H1 (cell line): ENCODE measurements at regions not wholly inside any gene's neighbourhood (a gene's known extent, or its start where the extent isn't known, plus 50 kb on each side); places are given as distances from the start of the nearest gene placed in this dataset.

Source experiments
- CTCF ChIA-PET: fragments of 300-600 bp; sonication (Branson Sonifier 250); formaldehyde crosslinking; loops from one replicate; lab custom pipeline; 2021; ENCODE audit not compliant: partially characterized antibody; lab: Charles Lee
- POLR2A ChIA-PET: fragments of 300-600 bp; sonication (Branson Sonifier 250); formaldehyde crosslinking; loops from one replicate; lab custom pipeline; 2021; ENCODE audit warnings: inconsistent platforms; ENCODE audit not compliant: partially characterized antibody; lab: Charles Lee
- DNase-seq, 2 experiments: peaks; one replicate each; pipeline versions ENCODE4 v3.0.0 to v3.0.0-alpha.2; 2010 to 2022; ENCODE audit warnings: low spot score in 2 of 2, low read depth in 1 of 2, mixed read lengths in 1 of 2
- FAIRE-seq: peaks from 2 replicates; lab custom pipeline; 2011; peaks lifted over from hg19 to GRCh38; lab: Jason Lieb, UNC
- H2AFZ ChIP-seq: 2 replicates; pipeline ENCODE4 v1.8.1; 2012; ENCODE audit warnings: low read length, inconsistent platforms
- H2AK5ac ChIP-seq: 2 replicates; pipeline ENCODE4 v1.6.1; 2013; ENCODE audit warnings: low read depth, low read length
- H2BK120ac ChIP-seq: replicated peaks from 2 replicates; pipeline ENCODE3; 2013; ENCODE audit warnings: low read depth, low read length, inconsistent platforms
- H2BK12ac ChIP-seq: 2 replicates; pipeline ENCODE4 v1.6.1; 2013; ENCODE audit warnings: low read depth, low read length
- H2BK15ac ChIP-seq: 2 replicates; pipeline ENCODE4 v1.6.1; 2013; ENCODE audit warnings: low read length
- H2BK20ac ChIP-seq: 2 replicates; pipeline ENCODE4 v1.6.1; 2013; ENCODE audit warnings: low read length
- H2BK5ac ChIP-seq: 2 replicates; pipeline ENCODE4 v1.6.1; 2013; ENCODE audit warnings: low read depth, low read length
- H3K14ac ChIP-seq: 2 replicates; pipeline ENCODE4 v1.6.1; 2013; ENCODE audit warnings: inconsistent platforms; ENCODE audit not compliant: insufficient read length
- H3K18ac ChIP-seq: 2 replicates; pipeline ENCODE4 v1.6.1; 2013; ENCODE audit warnings: low read length; ENCODE audit errors: extremely low read depth
- H3K23ac ChIP-seq: 2 replicates; pipeline ENCODE4 v1.6.1; 2013; ENCODE audit warnings: inconsistent platforms; ENCODE audit not compliant: insufficient read length
- H3K23me2 ChIP-seq: 2 replicates; pipeline ENCODE4 v1.6.1; 2013; ENCODE audit warnings: low read depth, low read length
- H3K27ac ChIP-seq: 2 replicates; pipeline ENCODE4 v1.6.1; 2011; ENCODE audit warnings: low read depth, low read length, inconsistent platforms
- H3K27me3 ChIP-seq, 4 experiments: replicated peaks in 1 of 4; 1 replicate in 1 of 4; 2 replicates in 3 of 4; pipeline versions ENCODE4 v1.6.1 to v1.8.1; 2011 to 2013; ENCODE audit warnings: low read length in 3 of 4, mild to moderate bottlenecking in 3 of 4, inconsistent platforms in 2 of 4, mixed read lengths in 2 of 4, moderate library complexity in 1 of 4; ENCODE audit not compliant: control insufficient read depth in 3 of 4, insufficient read depth in 3 of 4; ENCODE audit errors: extremely low read depth in 1 of 4
- H3K36me3 ChIP-seq, 4 experiments: 2 replicates each; pipeline versions ENCODE4 v1.6.1 to v1.8.1; 2011 to 2013; ENCODE audit warnings: mild to moderate bottlenecking in 4 of 4, low read length in 3 of 4, moderate library complexity in 2 of 4, control low read depth in 1 of 4, inconsistent platforms in 1 of 4; ENCODE audit not compliant: insufficient read depth in 4 of 4, control insufficient read depth in 2 of 4
- H3K4ac ChIP-seq: replicated peaks from 2 replicates; pipeline ENCODE3; 2013; ENCODE audit warnings: low read length, low read depth, mixed read lengths, inconsistent platforms; ENCODE audit not compliant: insufficient read length
- H3K4me1 ChIP-seq, 4 experiments: replicated peaks in 1 of 4; 1 replicate in 1 of 4; 2 replicates in 3 of 4; pipeline versions ENCODE4 v1.6.1 to v1.8.1; 2011 to 2013; ENCODE audit warnings: low read length in 3 of 4, inconsistent platforms in 2 of 4, mixed read lengths in 1 of 4; ENCODE audit not compliant: insufficient read depth in 4 of 4, control insufficient read depth in 3 of 4
- H3K4me2 ChIP-seq, 2 experiments: 2 replicates each; pipeline versions ENCODE4 v1.6.1 to v1.8.1; 2011 to 2013; ENCODE audit warnings: low read depth in 2 of 2, low read length in 2 of 2, control low read depth in 1 of 2, inconsistent platforms in 1 of 2, mild to moderate bottlenecking in 1 of 2; ENCODE audit not compliant: insufficient read depth in 1 of 2
- H3K4me3 ChIP-seq, 4 experiments: fragments of 200-600, 300-600 bp in 1 of 4; sonication (generic), shearing (Covaris generic), sonication (Bioruptor Twin) in 1 of 4; 2 replicates each; pipeline versions ENCODE4 v1.5.1 to v1.8.1; 2011 to 2016; ENCODE audit warnings: low read length in 4 of 4, low read depth in 3 of 4, control low read depth in 2 of 4, inconsistent platforms in 2 of 4, mild to moderate bottlenecking in 2 of 4, mixed read lengths in 1 of 4, moderate library complexity in 1 of 4; ENCODE audit not compliant: insufficient read depth in 2 of 4; ENCODE audit errors: extremely low read depth in 1 of 4
- H3K56ac ChIP-seq: replicated peaks from 2 replicates; pipeline ENCODE3; 2013; ENCODE audit warnings: low read depth, mild to moderate bottlenecking, mixed read lengths, low read length, inconsistent platforms; ENCODE audit not compliant: insufficient read length
- H3K79me1 ChIP-seq: 2 replicates; pipeline ENCODE4 v1.6.1; 2013; ENCODE audit warnings: low read depth, low read length, control low read depth
- H3K79me2 ChIP-seq, 2 experiments: 2 replicates each; pipeline versions ENCODE4 v1.6.1 to v1.8.1; 2012 to 2013; ENCODE audit warnings: low read length in 2 of 2, mild to moderate bottlenecking in 2 of 2, inconsistent platforms in 1 of 2; ENCODE audit not compliant: insufficient read depth in 2 of 2, control insufficient read depth in 1 of 2
- H3K9ac ChIP-seq, 4 experiments: replicated peaks in 1 of 4; 1 replicate in 1 of 4; 2 replicates in 3 of 4; pipeline versions ENCODE4 v1.6.1 to v1.8.1; 2011 to 2013; ENCODE audit warnings: low read depth in 3 of 4, low read length in 3 of 4, control low read depth in 2 of 4, mild to moderate bottlenecking in 2 of 4, moderate library complexity in 2 of 4, inconsistent platforms in 1 of 4; ENCODE audit errors: extremely low read depth in 1 of 4
- H3K9me3 ChIP-seq, 2 experiments: 2 replicates each; pipeline versions ENCODE4 v1.6.1 to v1.8.1; 2012 to 2013; ENCODE audit warnings: mild to moderate bottlenecking in 2 of 2, moderate library complexity in 2 of 2, control low read depth in 1 of 2, inconsistent platforms in 1 of 2, low read depth in 1 of 2, low read length in 1 of 2, mixed read lengths in 1 of 2; ENCODE audit not compliant: insufficient read depth in 2 of 2
- H4K20me1 ChIP-seq, 2 experiments: replicated peaks in 1 of 2; 2 replicates each; pipeline versions ENCODE3 to v1.8.1; 2011 to 2013; ENCODE audit warnings: inconsistent platforms in 2 of 2, low read length in 2 of 2, mild to moderate bottlenecking in 1 of 2; ENCODE audit not compliant: insufficient read depth in 2 of 2, control insufficient read depth in 1 of 2
- H4K5ac ChIP-seq: 2 replicates; pipeline ENCODE4 v1.6.1; 2013; ENCODE audit warnings: low read length, low read depth, mixed read lengths, inconsistent platforms; ENCODE audit not compliant: insufficient read length
- H4K8ac ChIP-seq: 2 replicates; pipeline ENCODE4 v1.8.0; 2013; ENCODE audit warnings: mild to moderate bottlenecking, moderate library complexity, low read length, inconsistent platforms; ENCODE audit not compliant: insufficient read depth; ENCODE audit errors: extremely low read depth
- H4K91ac ChIP-seq: replicated peaks from 2 replicates; pipeline ENCODE3; 2013; ENCODE audit warnings: low read length, mixed read lengths, inconsistent platforms; ENCODE audit not compliant: insufficient read length
- CTCF ChIP-seq, 3 experiments: IDR thresholded peaks; 1 replicate in 2 of 3; 2 replicates in 1 of 3; pipeline versions ENCODE4 v1.5.1 to v1.6.1; 2011; ENCODE audit warnings: low read length in 3 of 3, mild to moderate bottlenecking in 3 of 3, inconsistent platforms in 2 of 3, low read depth in 1 of 3, moderate library complexity in 1 of 3; ENCODE audit not compliant: insufficient read depth in 1 of 3; ENCODE audit errors: control extremely low read depth in 1 of 3

DNA sequence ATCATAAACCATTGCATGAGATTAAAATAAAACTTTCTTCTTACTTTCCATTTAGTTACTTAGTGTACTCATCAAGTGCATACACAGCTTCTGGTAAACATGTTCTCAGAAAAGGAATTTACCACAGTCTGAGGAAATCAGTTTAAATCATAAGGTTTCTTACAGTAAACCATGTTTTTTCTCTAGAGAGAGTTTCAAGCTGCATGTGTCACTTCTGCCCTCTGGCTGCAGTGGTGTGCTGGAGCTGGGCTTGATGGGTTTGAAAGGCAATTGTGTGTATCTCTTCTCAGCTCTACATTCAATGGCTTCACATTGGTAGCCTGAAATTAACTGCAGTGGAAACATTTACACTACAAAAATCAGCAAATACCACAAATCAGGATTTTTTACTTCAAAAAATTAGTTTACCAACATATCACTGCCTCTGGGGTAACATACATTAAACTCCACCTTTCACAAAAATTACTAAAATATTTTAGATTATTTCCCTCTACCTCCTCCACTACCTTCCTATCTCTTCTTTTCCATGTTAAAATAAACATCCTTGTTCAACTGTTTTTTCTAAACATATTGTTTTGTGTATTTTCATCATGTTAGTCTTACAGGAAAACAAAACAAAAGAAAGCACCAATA is 414.3 kb downstream of the ANXA1 start:
- Histone ChIP-seq H2BK15ac (no peak overlapping the region), H3K23me2 (no peaks in the 10 kb centered on the region), H2BK20ac (no peak overlapping the region), H3K4me1 (no peaks in the 10 kb centered on the region), H4K5ac (no peak overlapping the region), H4K91ac (no peak overlapping the region), H3K9ac (no peak overlapping the region), H4K20me1 (no peaks in the 10 kb centered on the region), H3K23ac (no peak overlapping the region), H3K14ac (no peak overlapping the region), H4K8ac (no peak overlapping the region), H3K4me2 (no peak overlapping the region), H2BK120ac (no peak overlapping the region), H3K79me1 (no peaks in the 10 kb centered on the region), H2AK5ac (no peak overlapping the region), H3K56ac (no peak overlapping the region), H3K4ac (no peak overlapping the region), H3K27me3 (no peaks in the 10 kb centered on the region), H2BK5ac (no peak overlapping the region), H3K18ac (no peak overlapping the region), H3K4me3 (no peak overlapping the region), H3K36me3 (no peaks in the 10 kb centered on the region), H2BK12ac (no peak overlapping the region), H3K79me2 (no peaks in the 10 kb centered on the region), H3K27ac (no peak overlapping the region), H3K9me3 (0 out of 4 replicates have a peak, but pooled peaks cover 0 to 3% of the 10 kb centered on the region in 2 experiments), H2AFZ (no peak overlapping the region)
- ChIA-PET CTCF (interaction anchor here (0.6 to 3.9 kb wide), 18 partner anchors 9 to 420 kb away, joined by 3 to 30 read pairs (median 3); no protein-coding TSS in a partner anchor), POLR2A (no interaction called here)
- DNase-seq (peak in 1 of 2 experiments; percentile 25), FAIRE-seq (peak; percentile 84)
- peak; percentile 71 to 85 (median 71) for TF ChIP-seq CTCF (IDR thresholded peaks at IDR 0.05; ENCODE audit: control extremely low read depth in 1 of 3, insufficient read depth in 1 of 3, low read depth in 1 of 3, low read length in 3 of 3)
